Activated T-helper 17 cell treated with anti-CD3 and anti-CD28 coated beads, Interleukin-2, amount 50 U/mL, for 72 hours (primary cell): ENCODE measurements at regions not wholly inside any gene's neighbourhood (a gene's known extent, or its start where the extent isn't known, plus 50 kb on each side); places are given as distances from the start of the nearest gene placed in this dataset.
"Not testable (repeated sequence)": the region's sequence is repeated elsewhere in the genome, so short reads cannot be mapped to it uniquely, and the experiment has no call there.

Experiments used
- ATAC-seq: fragments of 150-1000 bp; cut with Tn5 transposase; replicated peaks from 2 replicates; pipeline ENCODE4 v1.10.0; 2021; ENCODE audit warnings: mild to moderate bottlenecking, moderate library complexity
- H3K27ac Mint-ChIP-seq: one replicate; pipeline ENCODE4 v1.8.0; 2022; ENCODE audit warnings: mixed read lengths
- H3K27me3 Mint-ChIP-seq: one replicate; pipeline ENCODE4 v1.8.0; 2022; ENCODE audit warnings: mixed read lengths
- H3K36me3 Mint-ChIP-seq: one replicate; pipeline ENCODE4 v1.8.0; 2022; ENCODE audit warnings: low read depth, mild to moderate bottlenecking, mixed read lengths
- H3K4me1 Mint-ChIP-seq: one replicate; pipeline ENCODE4 v1.8.0; 2022; ENCODE audit warnings: mixed read lengths
- H3K4me3 Mint-ChIP-seq: one replicate; pipeline ENCODE4 v1.8.0; 2022; ENCODE audit warnings: mild to moderate bottlenecking, mixed read lengths
- H3K9me3 Mint-ChIP-seq: one replicate; pipeline ENCODE4 v1.8.0; 2022; ENCODE audit warnings: mixed read lengths

GRCh38 chr9:85334228-85334627, 407.5 kb downstream of the AGTPBP1 start:
- Mint-ChIP-seq H3K36me3 (no peaks in the 10 kb centered on the region), H3K4me3 (no peak overlapping the region), H3K4me1 (no peaks in the 10 kb centered on the region), H3K9me3 (no peaks in the 10 kb centered on the region), H3K27ac (no peak overlapping the region), H3K27me3 (peaks cover 4% of the 10 kb centered on the region)
- ATAC-seq, result no peak

DNA sequence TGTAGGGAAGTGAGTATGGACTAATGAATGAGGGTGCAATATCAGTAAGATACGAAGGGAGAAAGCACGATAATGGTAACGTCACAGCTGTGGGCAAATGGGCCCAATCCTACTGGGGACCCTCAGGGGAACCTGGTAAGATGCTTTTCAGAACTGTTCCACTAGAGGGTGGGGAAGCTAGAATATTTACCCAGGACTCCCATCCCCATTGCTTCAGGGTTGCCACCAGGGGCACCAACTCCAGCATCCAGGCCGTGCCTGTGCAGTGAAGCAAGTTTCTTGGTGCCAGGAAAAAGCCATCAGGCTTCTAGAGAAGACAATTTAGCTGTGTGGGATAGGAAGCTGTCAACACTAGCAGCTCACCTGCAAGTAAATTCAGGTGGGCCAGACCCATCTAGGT, 409.3 kb downstream of the AGTPBP1 start:
- no peak overlapping the region for H3K4me3 Mint-ChIP-seq
- H3K9me3 Mint-ChIP-seq, result no peaks in the 10 kb centered on the region
- ATAC-seq, result no peak
- no peaks in the 10 kb centered on the region for H3K36me3 Mint-ChIP-seq
- no peak overlapping the region for H3K27ac Mint-ChIP-seq
- H3K4me1 Mint-ChIP-seq, result peaks cover 4% of the 10 kb centered on the region
- H3K27me3 Mint-ChIP-seq, result peaks cover 4% of the 10 kb centered on the region

GRCh38 chr9:85331626-85332025, 410.1 kb downstream of the AGTPBP1 start:
- no peaks in the 10 kb centered on the region for H3K36me3 Mint-ChIP-seq
- H3K4me1 Mint-ChIP-seq, result peaks cover 4% of the 10 kb centered on the region
- ATAC-seq, result no peak
- H3K9me3 Mint-ChIP-seq, result no peaks in the 10 kb centered on the region
- H3K27ac Mint-ChIP-seq, result no peak overlapping the region
- H3K4me3 Mint-ChIP-seq, result no peak overlapping the region
- H3K27me3 Mint-ChIP-seq, result peaks cover 4% of the 10 kb centered on the region

GRCh38 chr9:85322592-85322991, 419.2 kb downstream of the AGTPBP1 start:
- no peaks in the 10 kb centered on the region for H3K36me3 Mint-ChIP-seq
- peaks cover 12% of the 10 kb centered on the region for H3K9me3 Mint-ChIP-seq
- no peak overlapping the region for H3K27ac Mint-ChIP-seq
- ATAC-seq, result no peak
- peaks cover 16% of the 10 kb centered on the region for H3K27me3 Mint-ChIP-seq
- no peak overlapping the region for H3K4me3 Mint-ChIP-seq
- no peaks in the 10 kb centered on the region for H3K4me1 Mint-ChIP-seq

DNA sequence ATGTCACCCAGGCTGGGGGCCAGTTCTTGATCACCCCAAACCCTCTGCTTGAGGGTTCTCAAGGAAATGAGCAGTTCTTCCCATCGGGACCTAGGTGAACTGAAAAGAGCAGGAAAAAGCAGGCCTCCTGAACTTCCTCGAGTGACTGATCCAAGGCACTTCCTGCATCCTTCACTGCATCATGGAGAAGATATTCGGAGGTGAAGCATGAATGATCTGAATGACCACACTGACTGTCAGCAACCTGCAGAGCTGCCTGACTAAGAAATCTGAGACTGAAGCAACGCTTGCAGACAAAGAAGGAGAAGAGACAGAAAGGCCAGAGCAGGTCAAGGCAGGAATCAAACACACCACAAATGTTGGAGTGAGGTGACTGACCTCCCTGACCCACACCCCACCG, 420.2 kb downstream of the AGTPBP1 start:
- Mint-ChIP-seq H3K27ac (no peak overlapping the region), H3K36me3 (no peaks in the 10 kb centered on the region), H3K4me3 (no peak overlapping the region), H3K4me1 (no peaks in the 10 kb centered on the region), H3K27me3 (peaks cover 16% of the 10 kb centered on the region), H3K9me3 (peaks cover 12% of the 10 kb centered on the region)
- ATAC-seq, result no peak

DNA sequence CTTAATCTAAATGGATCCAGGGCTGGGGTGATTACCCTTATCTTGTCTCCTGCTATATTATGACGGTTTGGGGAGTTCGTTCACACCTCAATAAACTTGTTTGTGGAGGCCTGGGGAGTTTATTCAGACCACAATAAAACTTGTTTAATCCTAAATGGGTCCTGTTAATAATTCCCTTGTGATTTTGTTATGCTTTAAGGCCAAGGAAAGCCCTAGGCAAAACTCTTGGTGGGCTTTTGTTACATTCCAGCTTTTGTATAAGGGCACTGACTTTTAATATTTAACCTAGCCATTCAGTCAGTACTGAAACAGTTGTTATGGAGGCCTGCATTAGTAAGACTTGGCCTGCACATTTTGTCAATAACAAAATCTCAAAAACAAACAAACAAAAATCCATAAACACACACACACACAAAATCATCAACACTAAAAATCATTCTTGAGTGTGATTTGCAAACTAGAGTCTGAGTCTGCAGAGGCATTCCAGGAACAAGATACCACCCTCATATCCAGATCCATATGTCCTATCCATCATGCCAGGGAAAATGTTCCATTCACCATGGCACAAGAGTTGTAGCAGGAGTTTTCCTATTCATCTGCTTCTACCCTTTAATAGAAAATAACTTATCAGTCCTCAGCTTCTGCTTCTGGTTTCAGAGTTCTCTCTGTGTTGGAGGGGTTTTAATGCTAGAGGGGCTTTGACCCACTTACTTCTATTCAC, 421.7 kb downstream of the AGTPBP1 start:
- Mint-ChIP-seq H3K27ac (no peak overlapping the region), H3K4me3 (no peak overlapping the region), H3K4me1 (no peaks in the 10 kb centered on the region)

GRCh38 chr9:85315535-85315934, 426.2 kb downstream of the AGTPBP1 start:
- H3K4me1 Mint-ChIP-seq, H3K27me3 Mint-ChIP-seq, ATAC-seq, H3K27ac Mint-ChIP-seq, H3K36me3 Mint-ChIP-seq, H3K4me3 Mint-ChIP-seq: not testable (repeated sequence)
- peaks cover 22% of the 10 kb centered on the region for H3K9me3 Mint-ChIP-seq

More for the DNA sequence above, 421.7 kb downstream of the AGTPBP1 start:
- H3K9me3 Mint-ChIP-seq, result peaks cover 4% of the 10 kb centered on the region
- H3K36me3 Mint-ChIP-seq, result no peaks in the 10 kb centered on the region
- H3K27me3 Mint-ChIP-seq, result peaks cover 8% of the 10 kb centered on the region
- ATAC-seq, result no peak

DNA sequence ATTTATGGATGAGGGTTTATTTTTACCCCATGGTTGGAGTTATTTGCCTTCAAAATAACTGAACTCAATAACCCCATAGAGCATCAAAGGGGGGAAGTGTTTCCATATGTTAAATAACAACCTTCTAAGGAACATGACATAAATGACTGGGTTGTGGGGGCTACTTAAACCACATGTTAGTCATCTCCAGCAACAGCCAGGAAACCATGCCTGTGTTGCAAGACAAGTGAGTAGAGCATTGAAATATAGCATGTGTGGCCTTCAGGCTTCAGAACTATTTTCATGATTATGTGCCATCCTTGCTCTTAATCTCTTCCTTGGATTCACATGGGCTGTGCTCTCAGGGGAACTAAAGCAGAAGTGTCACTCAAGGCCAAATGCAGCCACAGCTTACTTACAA, 431.2 kb downstream of the AGTPBP1 start:
- H3K4me3 Mint-ChIP-seq, result no peak overlapping the region
- H3K4me1 Mint-ChIP-seq, result no peaks in the 10 kb centered on the region
- H3K36me3 Mint-ChIP-seq, result no peaks in the 10 kb centered on the region
- ATAC-seq, result no peak
- H3K9me3 Mint-ChIP-seq, result peaks cover 22% of the 10 kb centered on the region
- no peak overlapping the region for H3K27ac Mint-ChIP-seq
- peaks cover 7% of the 10 kb centered on the region for H3K27me3 Mint-ChIP-seq

DNA sequence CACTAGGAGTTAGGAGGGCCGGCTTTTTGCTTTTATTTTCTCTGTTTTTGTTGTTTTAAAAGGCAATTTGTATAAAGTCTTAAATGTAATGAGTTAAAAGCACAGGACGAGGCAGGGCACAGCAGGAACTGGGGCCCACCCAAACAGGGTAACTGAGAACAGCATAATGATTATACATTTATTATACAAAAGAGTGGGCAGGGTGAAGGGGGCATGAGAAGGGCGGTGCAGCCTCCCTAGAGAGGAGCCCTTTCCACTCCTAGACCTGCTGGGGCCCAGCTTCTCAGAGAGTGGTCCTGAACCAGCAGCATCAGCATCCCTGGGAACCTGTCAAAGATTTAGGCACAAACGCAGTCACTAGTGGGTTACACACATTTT, 438.0 kb downstream of the AGTPBP1 start:
- Mint-ChIP-seq H3K27ac (no peak overlapping the region), H3K4me1 (no peaks in the 10 kb centered on the region), H3K27me3 (peaks cover 8% of the 10 kb centered on the region), H3K4me3 (no peak overlapping the region), H3K36me3 (no peaks in the 10 kb centered on the region), H3K9me3 (no peaks in the 10 kb centered on the region)
- ATAC-seq, result no peak

DNA sequence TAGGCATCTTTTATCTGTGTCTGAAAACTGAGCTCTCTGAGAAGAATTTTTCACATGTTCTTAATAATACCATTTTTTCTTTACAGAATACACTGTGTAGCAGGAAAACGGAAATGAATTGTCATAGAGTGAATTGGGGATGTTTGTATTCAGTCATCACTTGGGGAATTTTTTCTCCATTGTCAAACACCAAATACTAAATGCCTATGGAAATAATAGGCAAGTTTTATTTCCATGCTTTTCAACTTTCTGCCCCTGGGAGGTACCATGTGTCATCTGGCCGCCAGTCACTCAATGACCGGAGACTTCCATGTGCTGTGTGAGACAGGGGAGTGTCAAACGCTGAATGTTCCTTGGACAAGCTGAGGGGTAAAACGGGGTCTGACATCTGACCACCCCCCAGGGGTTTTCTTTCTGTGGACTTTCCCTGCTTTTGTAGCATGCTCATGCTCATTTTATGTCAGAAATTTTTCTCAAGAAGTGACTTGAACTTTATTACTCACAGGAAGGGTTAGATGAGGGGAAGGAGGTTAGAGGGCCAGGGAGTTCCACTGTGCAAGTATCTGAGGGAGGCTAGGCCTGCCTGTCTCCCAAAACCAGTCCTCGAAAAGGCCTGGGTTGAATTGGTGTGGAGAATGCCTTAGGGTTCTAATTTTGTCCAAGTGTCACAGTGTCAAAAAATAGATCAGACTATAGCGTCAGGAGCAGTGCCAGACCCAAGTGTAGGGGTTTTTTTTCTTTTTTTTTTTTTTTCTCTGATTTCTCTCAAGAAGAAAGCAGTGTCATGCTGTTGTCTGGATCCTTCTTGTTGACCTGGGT, 438.6 kb downstream of the AGTPBP1 start:
- Mint-ChIP-seq H3K27ac (no peak overlapping the region), H3K36me3 (no peaks in the 10 kb centered on the region), H3K4me3 (no peak overlapping the region), H3K4me1 (no peaks in the 10 kb centered on the region), H3K27me3 (peaks cover 11% of the 10 kb centered on the region), H3K9me3 (no peaks in the 10 kb centered on the region)
- ATAC-seq, result no peak

GRCh38 chr9:85298499-85298898, 443.3 kb downstream of the AGTPBP1 start:
- no peak overlapping the region for H3K27ac Mint-ChIP-seq

GRCh38 chr9:85295244-85295643, 446.5 kb downstream of the AGTPBP1 start:
- not testable (repeated sequence) for H3K4me1 Mint-ChIP-seq, H3K4me3 Mint-ChIP-seq, ATAC-seq, H3K27ac Mint-ChIP-seq, H3K36me3 Mint-ChIP-seq, H3K9me3 Mint-ChIP-seq
- H3K27me3 Mint-ChIP-seq, result peaks cover 21% of the 10 kb centered on the region

More at GRCh38 chr9:85298499-85298898, 443.3 kb downstream of the AGTPBP1 start:
- no peaks in the 10 kb centered on the region for H3K36me3 Mint-ChIP-seq
- no peak overlapping the region for H3K4me3 Mint-ChIP-seq
- no peaks in the 10 kb centered on the region for H3K9me3 Mint-ChIP-seq
- no peaks in the 10 kb centered on the region for H3K4me1 Mint-ChIP-seq
- peaks cover 19% of the 10 kb centered on the region for H3K27me3 Mint-ChIP-seq
- ATAC-seq, result no peak

- Mint-ChIP-seq H3K4me3 (no peak overlapping the region), H3K27ac (no peak overlapping the region), H3K27me3 (peaks cover 14% of the 10 kb centered on the region), H3K4me1 (no peaks in the 10 kb centered on the region), H3K36me3 (no peaks in the 10 kb centered on the region), H3K9me3 (no peaks in the 10 kb centered on the region)
- no peak for ATAC-seq
These were observed 449.5 kb downstream of the AGTPBP1 start for GRCh38 chr9:85292261-85292660.

DNA sequence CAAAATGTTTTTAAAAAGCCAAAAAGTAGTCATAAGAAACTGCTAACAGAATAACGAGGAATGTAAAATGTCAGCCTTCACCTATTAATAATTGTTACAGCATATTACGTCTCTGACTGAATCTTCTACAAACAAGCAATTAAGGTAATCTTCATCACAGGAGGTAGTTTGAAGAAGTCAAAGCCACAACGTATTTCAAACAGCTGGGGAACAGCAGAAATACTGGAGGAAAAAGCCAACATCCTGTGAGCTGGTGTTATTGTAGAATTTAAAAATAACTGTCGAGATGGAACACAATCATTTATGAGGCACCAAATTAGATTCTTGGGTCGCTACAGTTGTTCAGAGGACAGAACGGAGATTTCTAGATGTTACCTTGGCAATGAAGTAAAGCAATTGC, 450.5 kb downstream of the AGTPBP1 start:
- H3K4me1 Mint-ChIP-seq, result no peaks in the 10 kb centered on the region
- H3K9me3 Mint-ChIP-seq, result no peaks in the 10 kb centered on the region
- H3K27me3 Mint-ChIP-seq, result peaks cover 14% of the 10 kb centered on the region
- no peaks in the 10 kb centered on the region for H3K36me3 Mint-ChIP-seq
- no peak for ATAC-seq
- H3K4me3 Mint-ChIP-seq, result no peak overlapping the region
- no peak overlapping the region for H3K27ac Mint-ChIP-seq

- Mint-ChIP-seq H3K36me3 (no peaks in the 10 kb centered on the region), H3K27me3 (peaks cover 14% of the 10 kb centered on the region), H3K4me1 (no peaks in the 10 kb centered on the region), H3K27ac (no peak overlapping the region), H3K4me3 (peak overlapping the region; percentile 25), H3K9me3 (no peaks in the 10 kb centered on the region)
- ATAC-seq, result no peak
These were observed 451.7 kb downstream of the AGTPBP1 start for GRCh38 chr9:85290019-85290418.
